ENCODE measurements at regions not wholly inside any gene's neighbourhood (a gene's known extent, or its start where the extent isn't known, plus 50 kb on each side); places are given as distances from the start of the nearest gene placed in this dataset.
"Not testable (repeated sequence)": the region's sequence is repeated elsewhere in the genome, so short reads cannot be mapped to it uniquely, and the experiment has no call there.

- ChIA-PET CTCF (no interaction called here), POLR2A (no interaction called here)
- Mint-ChIP-seq H3K4me3 (no peak overlapping the region), H3K9me3 (no peaks in the 10 kb centered on the region), H3K27ac (no peak overlapping the region), H3K36me3 (no peaks in the 10 kb centered on the region), H3K4me1 (no peaks in the 10 kb centered on the region), H3K27me3 (no peaks in the 10 kb centered on the region)
- no peaks in the 10 kb centered on the region for H3K9me3 ChIP-seq
- H3K27me3 ChIP-seq (replicated peaks in 1 of 2; ENCODE audit: control insufficient read depth in 2 of 2, extremely low read depth in 1 of 2, insufficient read depth in 2 of 2, low read length in 1 of 2), result no peaks in the 10 kb centered on the region
- ATAC-seq (replicated peaks in 1 of 4) (no peak), DNase-seq (no peak)
- H3K4me3 ChIP-seq (ENCODE audit: control insufficient read depth in 1 of 2, extremely low read depth in 1 of 2, low read length in 1 of 2), result no peak overlapping the region
- H3K36me3 ChIP-seq (ENCODE audit: control insufficient read depth in 2 of 2, extremely low read depth in 1 of 2, insufficient read depth in 1 of 2, low read length in 1 of 2), result no peaks in the 10 kb centered on the region
- H3K4me1 ChIP-seq (ENCODE audit: control insufficient read depth in 1 of 2, extremely low read depth in 1 of 2, insufficient read depth in 2 of 2, low read length in 2 of 2), result no peaks in the 10 kb centered on the region
- H3K27ac ChIP-seq (ENCODE audit: low read length), result no peak overlapping the region
- no CpG with 5 or more reads among the region's 2 CpGs for WGBS (ENCODE audit: insufficient coverage)
Measured at GRCh38 chrX:127879585-127879984, 172.6 kb downstream of the ACTRT1 start.

GRCh38 chrX:127877318-127877717, 174.9 kb downstream of the ACTRT1 start:
- Mint-ChIP-seq H3K27me3 (no peaks in the 10 kb centered on the region), H3K9me3 (no peaks in the 10 kb centered on the region), H3K36me3 (no peaks in the 10 kb centered on the region), H3K4me1 (no peaks in the 10 kb centered on the region), H3K27ac (no peak overlapping the region), H3K4me3 (no peak overlapping the region)
- Histone ChIP-seq H3K27me3 (replicated peaks in 1 of 2; ENCODE audit: control insufficient read depth in 2 of 2, extremely low read depth in 1 of 2, insufficient read depth in 2 of 2, low read length in 1 of 2) (no peaks in the 10 kb centered on the region), H3K36me3 (ENCODE audit: control insufficient read depth in 2 of 2, extremely low read depth in 1 of 2, insufficient read depth in 1 of 2, low read length in 1 of 2) (no peaks in the 10 kb centered on the region), H3K4me3 (ENCODE audit: control insufficient read depth in 1 of 2, extremely low read depth in 1 of 2, low read length in 1 of 2) (no peak overlapping the region), H3K9me3 (no peaks in the 10 kb centered on the region), H3K27ac (ENCODE audit: low read length) (no peak overlapping the region), H3K4me1 (ENCODE audit: control insufficient read depth in 1 of 2, extremely low read depth in 1 of 2, insufficient read depth in 2 of 2, low read length in 2 of 2) (no peaks in the 10 kb centered on the region)
- POLR2A ChIA-PET, result no interaction called here
- CTCF ChIA-PET, result no interaction called here
- ATAC-seq (replicated peaks in 1 of 4), result no peak
- WGBS (ENCODE audit: insufficient coverage), result no CpG with 5 or more reads among the region's 3 CpGs
- DNase-seq, result no peak

GRCh38 chrX:127873637-127874036, 178.6 kb downstream of the ACTRT1 start:
- POLR2A ChIA-PET, result no interaction called here
- H3K27ac Mint-ChIP-seq, result no peak overlapping the region
- no peaks in the 10 kb centered on the region for H3K9me3 ChIP-seq
- H3K4me1 Mint-ChIP-seq, result no peaks in the 10 kb centered on the region
- H3K36me3 ChIP-seq (ENCODE audit: control insufficient read depth in 2 of 2, extremely low read depth in 1 of 2, insufficient read depth in 1 of 2, low read length in 1 of 2), result no peaks in the 10 kb centered on the region
- H3K36me3 Mint-ChIP-seq, result no peaks in the 10 kb centered on the region
- no CpG with 5 or more reads among the region's 4 CpGs for WGBS (ENCODE audit: insufficient coverage)
- DNase-seq (no peak), ATAC-seq (replicated peaks in 1 of 4) (no peak)
- no peak overlapping the region for H3K27ac ChIP-seq (ENCODE audit: low read length)
- H3K27me3 Mint-ChIP-seq, result peaks cover 0 to 4% of the 10 kb centered on the region in 2 donors
- no peaks in the 10 kb centered on the region for H3K4me1 ChIP-seq (ENCODE audit: control insufficient read depth in 1 of 2, extremely low read depth in 1 of 2, insufficient read depth in 2 of 2, low read length in 2 of 2)
- CTCF ChIA-PET, result no interaction called here
- H3K4me3 Mint-ChIP-seq, result no peak overlapping the region
- H3K9me3 Mint-ChIP-seq, result peaks cover 0 to 4% (median 0%) of the 10 kb centered on the region in 3 donors
- no peaks in the 10 kb centered on the region for H3K27me3 ChIP-seq (replicated peaks in 1 of 2; ENCODE audit: control insufficient read depth in 2 of 2, extremely low read depth in 1 of 2, insufficient read depth in 2 of 2, low read length in 1 of 2)
- no peak overlapping the region for H3K4me3 ChIP-seq (ENCODE audit: control insufficient read depth in 1 of 2, extremely low read depth in 1 of 2, low read length in 1 of 2)

- H3K27me3 ChIP-seq (replicated peaks in 1 of 2; ENCODE audit: control insufficient read depth in 2 of 2, extremely low read depth in 1 of 2, insufficient read depth in 2 of 2, low read length in 1 of 2); H3K4me1 ChIP-seq (ENCODE audit: control insufficient read depth in 1 of 2, extremely low read depth in 1 of 2, insufficient read depth in 2 of 2, low read length in 2 of 2); H3K27ac ChIP-seq (ENCODE audit: low read length); DNase-seq; H3K9me3 Mint-ChIP-seq; H3K36me3 Mint-ChIP-seq; H3K4me3 Mint-ChIP-seq; H3K36me3 ChIP-seq (ENCODE audit: control insufficient read depth in 2 of 2, extremely low read depth in 1 of 2, insufficient read depth in 1 of 2, low read length in 1 of 2); H3K4me1 Mint-ChIP-seq; CTCF ChIA-PET; POLR2A ChIA-PET; H3K9me3 ChIP-seq; H3K27ac Mint-ChIP-seq; H3K4me3 ChIP-seq (ENCODE audit: control insufficient read depth in 1 of 2, extremely low read depth in 1 of 2, low read length in 1 of 2); H3K27me3 Mint-ChIP-seq; ATAC-seq (replicated peaks in 1 of 4): not testable (repeated sequence)
- 100% methylated on average over 4 of the region's 8 CpGs for WGBS (ENCODE audit: insufficient coverage)
Measured at GRCh38 chrX:127866857-127867256, 185.3 kb downstream of the ACTRT1 start.

- H3K4me3 ChIP-seq (ENCODE audit: control insufficient read depth in 1 of 2, extremely low read depth in 1 of 2, low read length in 1 of 2), result no peak overlapping the region
- ChIA-PET POLR2A (no interaction called here), CTCF (no interaction called here)
- H3K27me3 Mint-ChIP-seq, result no peaks in the 10 kb centered on the region
- no peak for ATAC-seq (replicated peaks in 1 of 4)
- peaks cover 2 to 4% (median 4%) of the 10 kb centered on the region in 3 donors for H3K9me3 Mint-ChIP-seq
- DNase-seq, result no peak
- H3K27ac Mint-ChIP-seq, result no peak overlapping the region
- no peaks in the 10 kb centered on the region for H3K36me3 ChIP-seq (ENCODE audit: control insufficient read depth in 2 of 2, extremely low read depth in 1 of 2, insufficient read depth in 1 of 2, low read length in 1 of 2)
- H3K9me3 ChIP-seq, result no peaks in the 10 kb centered on the region
- no peaks in the 10 kb centered on the region for H3K36me3 Mint-ChIP-seq
- WGBS (ENCODE audit: insufficient coverage), result no CpG with 5 or more reads among the region's 2 CpGs
- H3K27me3 ChIP-seq (replicated peaks in 1 of 2; ENCODE audit: control insufficient read depth in 2 of 2, extremely low read depth in 1 of 2, insufficient read depth in 2 of 2, low read length in 1 of 2), result no peaks in the 10 kb centered on the region
- no peak overlapping the region for H3K27ac ChIP-seq (ENCODE audit: low read length)
- H3K4me1 ChIP-seq (ENCODE audit: control insufficient read depth in 1 of 2, extremely low read depth in 1 of 2, insufficient read depth in 2 of 2, low read length in 2 of 2), result no peaks in the 10 kb centered on the region
- no peaks in the 10 kb centered on the region for H3K4me1 Mint-ChIP-seq
- H3K4me3 Mint-ChIP-seq, result no peak overlapping the region
Measured at GRCh38 chrX:127861611-127862010, 190.6 kb downstream of the ACTRT1 start.

All from T-cell (primary cell).